ENCODE measurements at regions not wholly inside any gene's neighbourhood (a gene's known extent, or its start where the extent isn't known, plus 50 kb on each side); places are given as distances from the start of the nearest gene placed in this dataset.

- Histone ChIP-seq H3K27me3 (ENCODE audit: control insufficient read depth, insufficient read depth, low read length) (no peaks in the 10 kb centered on the region), H3K4me3 (ENCODE audit: low read length) (no peak overlapping the region), H3K36me3 (ENCODE audit: control insufficient read depth, insufficient read depth, low read length) (no peaks in the 10 kb centered on the region), H3K9me3 (ENCODE audit: control insufficient read depth, insufficient read depth, low read length) (no peaks in the 10 kb centered on the region), H3K4me1 (ENCODE audit: control insufficient read depth, insufficient read depth, low read length) (peaks cover 1% of the 10 kb centered on the region; the same call in 1 of the 2 replicates), H3K27ac (ENCODE audit: low read length) (no peak overlapping the region)
- WGBS (ENCODE audit: insufficient coverage, insufficient read length), result no CpG with 5 or more reads among the region's 9 CpGs
- DNase-seq (ENCODE audit: low read depth, low spot score), result no peak
Measured at GRCh38 chr6:44531442-44532015, 144.0 kb downstream of the CDC5L start.

- Histone ChIP-seq H3K4me1 (ENCODE audit: control insufficient read depth, insufficient read depth, low read length) (peaks cover 1% of the 10 kb centered on the region; the same call in 1 of the 2 replicates), H3K9me3 (ENCODE audit: control insufficient read depth, insufficient read depth, low read length) (no peaks in the 10 kb centered on the region), H3K4me3 (ENCODE audit: low read length) (no peak overlapping the region), H3K27ac (ENCODE audit: low read length) (no peak overlapping the region), H3K27me3 (ENCODE audit: control insufficient read depth, insufficient read depth, low read length) (no peaks in the 10 kb centered on the region), H3K36me3 (ENCODE audit: control insufficient read depth, insufficient read depth, low read length) (no peaks in the 10 kb centered on the region)
- WGBS (ENCODE audit: insufficient coverage, insufficient read length), result no CpG with 5 or more reads among the region's 2 CpGs
- no peak for DNase-seq (ENCODE audit: low read depth, low spot score)
Measured at GRCh38 chr6:44533421-44533820, 145.9 kb downstream of the CDC5L start.

DNA sequence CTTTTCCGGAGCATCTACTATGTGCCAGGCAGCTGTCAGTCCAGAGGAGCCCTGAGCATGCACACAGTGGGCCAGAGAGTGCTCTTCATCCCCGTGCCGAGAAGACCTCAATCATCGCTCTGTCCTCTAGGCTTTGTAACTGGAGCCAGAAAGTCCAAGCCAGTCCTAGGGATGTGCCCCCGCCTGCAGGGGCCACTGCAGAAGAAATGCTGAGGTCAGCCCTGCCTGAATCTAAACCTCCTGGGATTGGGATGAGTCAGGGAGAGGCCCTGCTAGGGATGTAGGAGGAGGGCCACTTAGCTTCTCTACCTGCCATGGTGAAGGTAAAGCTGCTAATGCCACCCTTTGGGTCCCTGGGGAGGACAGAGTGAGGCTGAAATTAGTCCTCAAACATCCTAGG is 146.8 kb downstream of the CDC5L start:
- Histone ChIP-seq H3K27ac (ENCODE audit: low read length) (no peak overlapping the region), H3K4me1 (ENCODE audit: control insufficient read depth, insufficient read depth, low read length) (peaks cover 1% of the 10 kb centered on the region; the same call in 1 of the 2 replicates), H3K36me3 (ENCODE audit: control insufficient read depth, insufficient read depth, low read length) (no peaks in the 10 kb centered on the region), H3K27me3 (ENCODE audit: control insufficient read depth, insufficient read depth, low read length) (no peaks in the 10 kb centered on the region), H3K9me3 (ENCODE audit: control insufficient read depth, insufficient read depth, low read length) (no peaks in the 10 kb centered on the region), H3K4me3 (ENCODE audit: low read length) (no peak overlapping the region)
- DNase-seq (ENCODE audit: low read depth, low spot score), result no peak
- no CpG with 5 or more reads among the region's 5 CpGs for WGBS (ENCODE audit: insufficient coverage, insufficient read length)

- DNase-seq (ENCODE audit: low read depth, low spot score), result no peak
- peaks cover 1% of the 10 kb centered on the region; the same call in 1 of the 2 replicates for H3K4me1 ChIP-seq (ENCODE audit: control insufficient read depth, insufficient read depth, low read length)
- H3K27me3 ChIP-seq (ENCODE audit: control insufficient read depth, insufficient read depth, low read length), result no peaks in the 10 kb centered on the region
- no peak overlapping the region for H3K4me3 ChIP-seq (ENCODE audit: low read length)
- WGBS (ENCODE audit: insufficient coverage, insufficient read length), result no CpG with 5 or more reads among the region's 6 CpGs
- no peak overlapping the region for H3K27ac ChIP-seq (ENCODE audit: low read length)
- no peaks in the 10 kb centered on the region for H3K36me3 ChIP-seq (ENCODE audit: control insufficient read depth, insufficient read depth, low read length)
- no peaks in the 10 kb centered on the region for H3K9me3 ChIP-seq (ENCODE audit: control insufficient read depth, insufficient read depth, low read length)
Measured at GRCh38 chr6:44535446-44535845, 147.9 kb downstream of the CDC5L start.

DNA sequence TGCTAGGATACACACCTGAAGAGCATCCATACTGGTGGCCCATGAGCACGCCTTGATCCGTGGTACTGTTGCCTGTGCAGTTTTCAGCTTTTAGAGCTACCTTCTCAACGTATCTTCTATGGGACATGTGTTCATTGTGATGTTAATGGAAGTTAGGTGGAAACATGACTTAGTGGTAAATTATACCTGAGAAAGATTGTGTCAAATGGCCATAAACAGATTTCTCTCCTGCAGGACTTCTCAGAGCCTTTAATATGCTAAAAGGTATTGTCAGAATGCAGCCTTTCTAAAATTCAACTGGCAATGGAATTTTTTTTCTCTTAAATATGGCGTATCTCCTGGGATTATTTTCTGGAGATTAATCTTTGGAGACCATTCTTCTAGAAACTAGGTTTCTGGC is 148.5 kb downstream of the CDC5L start:
- Histone ChIP-seq H3K4me1 (ENCODE audit: control insufficient read depth, insufficient read depth, low read length) (peaks cover 1% of the 10 kb centered on the region; the same call in 1 of the 2 replicates), H3K27ac (ENCODE audit: low read length) (no peak overlapping the region), H3K4me3 (ENCODE audit: low read length) (no peak overlapping the region), H3K36me3 (ENCODE audit: control insufficient read depth, insufficient read depth, low read length) (no peaks in the 10 kb centered on the region), H3K27me3 (ENCODE audit: control insufficient read depth, insufficient read depth, low read length) (no peaks in the 10 kb centered on the region), H3K9me3 (ENCODE audit: control insufficient read depth, insufficient read depth, low read length) (no peaks in the 10 kb centered on the region)
- DNase-seq (ENCODE audit: low read depth, low spot score), result no peak
- no CpG with 5 or more reads among the region's 4 CpGs for WGBS (ENCODE audit: insufficient coverage, insufficient read length)

GRCh38 chr6:44537306-44538049 is 150.0 kb downstream of the CDC5L start:
- H3K9me3 ChIP-seq (ENCODE audit: control insufficient read depth, insufficient read depth, low read length), result no peaks in the 10 kb centered on the region
- no peak for DNase-seq (ENCODE audit: low read depth, low spot score)
- no peaks in the 10 kb centered on the region for H3K27me3 ChIP-seq (ENCODE audit: control insufficient read depth, insufficient read depth, low read length)
- no peaks in the 10 kb centered on the region for H3K36me3 ChIP-seq (ENCODE audit: control insufficient read depth, insufficient read depth, low read length)
- WGBS (ENCODE audit: insufficient coverage, insufficient read length), result no CpG with 5 or more reads among the region's 10 CpGs
- peaks cover 4% of the 10 kb centered on the region for H3K4me1 ChIP-seq (ENCODE audit: control insufficient read depth, insufficient read depth, low read length)
- H3K27ac ChIP-seq (ENCODE audit: low read length), result no peak overlapping the region
- H3K4me3 ChIP-seq (ENCODE audit: low read length), result no peak overlapping the region

GRCh38 chr6:44538131-44538806 is 150.8 kb downstream of the CDC5L start:
- Histone ChIP-seq H3K27ac (ENCODE audit: low read length) (no peak overlapping the region), H3K36me3 (ENCODE audit: control insufficient read depth, insufficient read depth, low read length) (no peaks in the 10 kb centered on the region), H3K4me3 (ENCODE audit: low read length) (no peak overlapping the region), H3K9me3 (ENCODE audit: control insufficient read depth, insufficient read depth, low read length) (no peaks in the 10 kb centered on the region), H3K4me1 (ENCODE audit: control insufficient read depth, insufficient read depth, low read length) (peaks cover 8% of the 10 kb centered on the region), H3K27me3 (ENCODE audit: control insufficient read depth, insufficient read depth, low read length) (no peaks in the 10 kb centered on the region)
- DNase-seq (ENCODE audit: low read depth, low spot score), result no peak
- WGBS (ENCODE audit: insufficient coverage, insufficient read length), result no CpG with 5 or more reads among the region's 7 CpGs

DNA sequence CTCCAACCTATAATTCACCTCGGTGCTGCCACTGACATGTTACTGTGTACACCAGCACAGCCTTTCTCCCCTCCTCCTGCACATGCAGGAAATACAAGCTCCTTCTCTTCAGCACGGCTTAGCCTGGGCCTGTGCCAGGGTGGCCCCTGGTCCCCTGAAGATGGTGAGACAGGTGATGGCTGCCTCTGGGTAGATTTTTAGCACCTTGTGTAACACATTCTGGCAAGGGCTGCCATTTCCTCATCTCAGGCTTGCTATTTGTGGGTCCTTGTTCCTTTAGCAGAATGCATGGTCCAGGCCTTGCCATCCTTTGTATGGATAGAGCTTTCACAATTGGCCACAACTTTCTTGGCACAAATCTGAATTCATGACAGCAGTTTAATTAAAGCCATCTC is 151.3 kb downstream of the CDC5L start:
- H3K27ac ChIP-seq (ENCODE audit: low read length), result no peak overlapping the region
- H3K4me1 ChIP-seq (ENCODE audit: control insufficient read depth, insufficient read depth, low read length), result peaks cover 8% of the 10 kb centered on the region
- no peaks in the 10 kb centered on the region for H3K27me3 ChIP-seq (ENCODE audit: control insufficient read depth, insufficient read depth, low read length)
- no peak for DNase-seq (ENCODE audit: low read depth, low spot score)
- H3K4me3 ChIP-seq (ENCODE audit: low read length), result no peak overlapping the region
- no CpG with 5 or more reads among the region's 2 CpGs for WGBS (ENCODE audit: insufficient coverage, insufficient read length)
- H3K9me3 ChIP-seq (ENCODE audit: control insufficient read depth, insufficient read depth, low read length), result no peaks in the 10 kb centered on the region
- H3K36me3 ChIP-seq (ENCODE audit: control insufficient read depth, insufficient read depth, low read length), result no peaks in the 10 kb centered on the region

GRCh38 chr6:44539701-44540355 is 152.3 kb downstream of the CDC5L start:
- Histone ChIP-seq H3K4me3 (ENCODE audit: low read length) (no peak overlapping the region), H3K27ac (ENCODE audit: low read length) (no peak overlapping the region), H3K4me1 (ENCODE audit: control insufficient read depth, insufficient read depth, low read length) (peaks cover 7% of the 10 kb centered on the region; the same call in 1 of the 2 replicates), H3K9me3 (ENCODE audit: control insufficient read depth, insufficient read depth, low read length) (no peaks in the 10 kb centered on the region), H3K36me3 (ENCODE audit: control insufficient read depth, insufficient read depth, low read length) (no peaks in the 10 kb centered on the region), H3K27me3 (ENCODE audit: control insufficient read depth, insufficient read depth, low read length) (no peaks in the 10 kb centered on the region)
- WGBS (ENCODE audit: insufficient coverage, insufficient read length), result no CpG with 5 or more reads among the region's 3 CpGs
- DNase-seq (ENCODE audit: low read depth, low spot score), result no peak

DNA sequence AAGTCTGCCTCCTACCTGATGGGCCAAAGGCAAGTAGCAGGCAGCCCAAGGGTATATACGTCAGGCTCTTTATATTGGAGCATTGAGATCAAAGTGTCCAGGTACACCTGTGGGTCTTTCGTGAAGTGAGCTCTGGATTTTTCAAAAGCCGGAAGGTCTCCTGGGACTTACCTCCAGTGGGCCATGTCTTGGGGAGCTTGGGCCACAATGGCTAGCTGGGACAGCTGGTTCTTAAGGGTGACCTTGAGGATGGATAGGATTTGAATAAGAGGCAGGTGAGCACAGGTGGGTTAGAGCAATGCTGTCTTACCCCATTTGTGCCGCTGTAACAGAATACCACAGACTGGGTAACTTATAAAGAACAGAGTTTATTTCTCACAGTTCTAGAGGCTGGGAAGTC is 153.4 kb downstream of the CDC5L start:
- WGBS (ENCODE audit: insufficient coverage, insufficient read length), result no CpG with 5 or more reads among the region's 4 CpGs
- no peaks in the 10 kb centered on the region for H3K9me3 ChIP-seq (ENCODE audit: control insufficient read depth, insufficient read depth, low read length)
- peaks cover 7% of the 10 kb centered on the region; the same call in 1 of the 2 replicates for H3K4me1 ChIP-seq (ENCODE audit: control insufficient read depth, insufficient read depth, low read length)
- no peaks in the 10 kb centered on the region for H3K27me3 ChIP-seq (ENCODE audit: control insufficient read depth, insufficient read depth, low read length)
- H3K4me3 ChIP-seq (ENCODE audit: low read length), result no peak overlapping the region
- no peaks in the 10 kb centered on the region for H3K36me3 ChIP-seq (ENCODE audit: control insufficient read depth, insufficient read depth, low read length)
- DNase-seq (ENCODE audit: low read depth, low spot score), result no peak
- no peak overlapping the region for H3K27ac ChIP-seq (ENCODE audit: low read length)

Data from iPS DF 6.9 (cell line).